RWPE2 (cell line): ENCODE measurements at regions not wholly inside any gene's neighbourhood (a gene's known extent, or its start where the extent isn't known, plus 50 kb on each side); places are given as distances from the start of the nearest gene placed in this dataset.

Source experiments
- ATAC-seq: fragments of 200-7000 bp; cut with Tn5 transposase; 3 replicates; pipeline ENCODE4 v1.9.1; 2021; ENCODE audit warnings: low read depth
- DNase-seq: peaks from one replicate; pipeline ENCODE4 v3.0.0-alpha.2; 2020; ENCODE audit warnings: low spot score
- H3K27ac ChIP-seq: fragments of 450-650 bp; 2 replicates; pipeline ENCODE4 v1.5.1; 2017; ENCODE audit warnings: mild to moderate bottlenecking; ENCODE audit not compliant: poor library complexity, severe bottlenecking
- H3K27me3 ChIP-seq: fragments of 250-450 bp; sonication (Bioruptor Pico); 2 replicates; pipeline ENCODE4 v1.5.1; 2021; ENCODE audit warnings: mild to moderate bottlenecking, moderate library complexity; ENCODE audit not compliant: insufficient read depth, poor library complexity, severe bottlenecking
- H3K36me3 ChIP-seq: fragments of 250-450 bp; sonication (Bioruptor Pico); 2 replicates; pipeline ENCODE4 v1.5.1; 2020; ENCODE audit warnings: low read depth, mild to moderate bottlenecking, moderate library complexity
- H3K4me1 ChIP-seq: fragments of 250-450 bp; sonication (Bioruptor Pico); 2 replicates; pipeline ENCODE4 v1.5.1; 2021; ENCODE audit warnings: mild to moderate bottlenecking, moderate library complexity; ENCODE audit not compliant: insufficient read depth, poor library complexity, severe bottlenecking
- H3K4me3 ChIP-seq: fragments of 250-450 bp; sonication (Bioruptor Pico); 2 replicates; pipeline ENCODE4 v1.5.1; 2021; ENCODE audit warnings: mild to moderate bottlenecking, moderate library complexity; ENCODE audit not compliant: severe bottlenecking
- H3K9me3 ChIP-seq: fragments of 250-450 bp; sonication (Bioruptor Pico); 2 replicates; pipeline ENCODE4 v1.5.1; 2021; ENCODE audit warnings: mild to moderate bottlenecking, moderate library complexity; ENCODE audit not compliant: severe bottlenecking
- TF ChIP-seq, protein P1 (sequence below): fragments of 450-650 bp; IDR thresholded peaks from one replicate; pipeline ENCODE4 v1.5.1; 2017; ENCODE audit warnings: mild to moderate bottlenecking, moderate library complexity; ENCODE audit not compliant: poor library complexity, severe bottlenecking

GRCh38 chr18:73646772-73647171, 500.9 kb downstream of the FBXO15 start:
- Histone ChIP-seq H3K27me3 (no peaks in the 10 kb centered on the region), H3K27ac (peak overlapping the region; percentile 97), H3K9me3 (no peaks in the 10 kb centered on the region), H3K4me3 (no peak overlapping the region), H3K4me1 (peaks cover 33% of the 10 kb centered on the region), H3K36me3 (no peaks in the 10 kb centered on the region)
- TF ChIP-seq, protein P1, sequence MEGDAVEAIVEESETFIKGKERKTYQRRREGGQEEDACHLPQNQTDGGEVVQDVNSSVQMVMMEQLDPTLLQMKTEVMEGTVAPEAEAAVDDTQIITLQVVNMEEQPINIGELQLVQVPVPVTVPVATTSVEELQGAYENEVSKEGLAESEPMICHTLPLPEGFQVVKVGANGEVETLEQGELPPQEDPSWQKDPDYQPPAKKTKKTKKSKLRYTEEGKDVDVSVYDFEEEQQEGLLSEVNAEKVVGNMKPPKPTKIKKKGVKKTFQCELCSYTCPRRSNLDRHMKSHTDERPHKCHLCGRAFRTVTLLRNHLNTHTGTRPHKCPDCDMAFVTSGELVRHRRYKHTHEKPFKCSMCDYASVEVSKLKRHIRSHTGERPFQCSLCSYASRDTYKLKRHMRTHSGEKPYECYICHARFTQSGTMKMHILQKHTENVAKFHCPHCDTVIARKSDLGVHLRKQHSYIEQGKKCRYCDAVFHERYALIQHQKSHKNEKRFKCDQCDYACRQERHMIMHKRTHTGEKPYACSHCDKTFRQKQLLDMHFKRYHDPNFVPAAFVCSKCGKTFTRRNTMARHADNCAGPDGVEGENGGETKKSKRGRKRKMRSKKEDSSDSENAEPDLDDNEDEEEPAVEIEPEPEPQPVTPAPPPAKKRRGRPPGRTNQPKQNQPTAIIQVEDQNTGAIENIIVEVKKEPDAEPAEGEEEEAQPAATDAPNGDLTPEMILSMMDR: no peak
- DNase-seq: no peak
- peak; percentile 93 for ATAC-seq

- Histone ChIP-seq H3K4me1 (peaks cover 33% of the 10 kb centered on the region), H3K9me3 (no peaks in the 10 kb centered on the region), H3K27ac (peak overlapping the region; percentile 97), H3K36me3 (no peaks in the 10 kb centered on the region), H3K27me3 (no peaks in the 10 kb centered on the region), H3K4me3 (no peak overlapping the region)
- peak; percentile 30 for ATAC-seq
- DNase-seq: no peak
- TF ChIP-seq, protein P1: no peak
Observed at GRCh38 chr18:73646196-73646595, 501.4 kb downstream of the FBXO15 start.

GRCh38 chr18:73645160-73645715, 502.4 kb downstream of the FBXO15 start:
- peaks cover 33% of the 10 kb centered on the region for H3K4me1 ChIP-seq
- peak overlapping the region; percentile 97 for H3K27ac ChIP-seq
- ATAC-seq (peak; percentile 44), DNase-seq (no peak)
- no peaks in the 10 kb centered on the region for H3K9me3 ChIP-seq
- no peak overlapping the region for H3K4me3 ChIP-seq
- H3K27me3 ChIP-seq: no peaks in the 10 kb centered on the region
- TF ChIP-seq, protein P1: no peak
- no peaks in the 10 kb centered on the region for H3K36me3 ChIP-seq

- Histone ChIP-seq H3K27ac (peak overlapping the region; percentile 78), H3K36me3 (no peaks in the 10 kb centered on the region; the same call in 1 of the 2 replicates), H3K27me3 (no peaks in the 10 kb centered on the region), H3K4me1 (peaks cover 32% of the 10 kb centered on the region), H3K4me3 (no peak overlapping the region), H3K9me3 (no peaks in the 10 kb centered on the region)
- DNase-seq (no peak), ATAC-seq (no peak)
- TF ChIP-seq, protein P1: no peak
Observed at GRCh38 chr18:73639788-73640187, 507.8 kb downstream of the FBXO15 start.

- Histone ChIP-seq H3K27me3 (no peaks in the 10 kb centered on the region), H3K36me3 (no peaks in the 10 kb centered on the region; the same call in 1 of the 2 replicates), H3K4me3 (no peak overlapping the region), H3K9me3 (no peaks in the 10 kb centered on the region), H3K27ac (peak overlapping the region; percentile 78), H3K4me1 (peaks cover 28% of the 10 kb centered on the region)
- no peak for DNase-seq
- TF ChIP-seq, protein P1: no peak
- ATAC-seq: peak; percentile 93
Observed at GRCh38 chr18:73638709-73639108, 508.9 kb downstream of the FBXO15 start.
